HEK293 (cell line): ENCODE measurements at regions not wholly inside any gene's neighbourhood (a gene's known extent, or its start where the extent isn't known, plus 50 kb on each side); places are given as distances from the start of the nearest gene placed in this dataset.
"Not testable (repeated sequence)": the region's sequence is repeated elsewhere in the genome, so short reads cannot be mapped to it uniquely, and the experiment has no call there.

Source experiments
- CTCF ChIA-PET: fragments of 350-600 bp; formaldehyde crosslinking; extraction: SDS; loops from one replicate; lab custom pipeline; 2021; ENCODE audit warnings: antibody characterized with exemption; lab: Yijun Ruan, JAX
- POLR2A ChIA-PET: fragments of 300-600 bp; formaldehyde crosslinking; extraction: SDS; loops from one replicate; lab custom pipeline; 2020; ENCODE audit warnings: antibody characterized with exemption, inconsistent platforms; lab: Yijun Ruan, JAX
- H3K27ac ChIP-seq: fragments of 200-500 bp; sonication (Bioruptor generic); 2 replicates; pipeline ENCODE4 v1.5.1; 2014; ENCODE audit warnings: low read depth, low read length, control low read depth, inconsistent platforms; ENCODE audit errors: extremely low read depth
- H3K36me3 ChIP-seq, 2 experiments: fragments of 200-500 bp in 1 of 2; sonication (Bioruptor generic) in 1 of 2; 1 replicate in 1 of 2; 2 replicates in 1 of 2; pipeline ENCODE4 v1.5.1; 2014 to 2017; ENCODE audit warnings: inconsistent platforms in 2 of 2, low read length in 2 of 2; ENCODE audit not compliant: control insufficient read depth in 2 of 2, insufficient read depth in 1 of 2
- H3K4me1 ChIP-seq: fragments of 200-500 bp; sonication (Bioruptor generic); 2 replicates; pipeline ENCODE4 v1.5.1; 2014; ENCODE audit warnings: mild to moderate bottlenecking, low read length, inconsistent platforms; ENCODE audit not compliant: control insufficient read depth, insufficient read depth
- H3K4me3 ChIP-seq: 2 replicates; pipeline ENCODE4 v1.5.1; 2011; ENCODE audit warnings: low read depth, mild to moderate bottlenecking, control low read depth, low read length, moderate library complexity
- H3K9me3 ChIP-seq: fragments of 200-500 bp; sonication (Bioruptor generic); 2 replicates; pipeline ENCODE4 v1.5.1; 2014; ENCODE audit warnings: low read depth, low read length, inconsistent platforms; ENCODE audit not compliant: control insufficient read depth, insufficient read depth
- GLIS1 ChIP-seq: fragments of 450-650 bp; formaldehyde crosslinking; IDR thresholded peaks from 2 replicates; pipeline ENCODE4 v1.5.1; 2016; ENCODE audit warnings: missing biosample characterization, missing genetic modification characterization
- SETDB1 ChIP-seq: IDR thresholded peaks from one replicate; pipeline ENCODE4 v1.6.1; 2017; ENCODE audit warnings: mild to moderate bottlenecking, low read length, moderate library complexity, mixed read lengths; ENCODE audit not compliant: insufficient read length
- ZBTB8A ChIP-seq: fragments of 450-650 bp; formaldehyde crosslinking; IDR thresholded peaks from 2 replicates; pipeline ENCODE4 v1.5.1; 2016; ENCODE audit warnings: missing biosample characterization, missing genetic modification characterization
- ZFP41 ChIP-seq: fragments of 450-650 bp; formaldehyde crosslinking; IDR thresholded peaks from 2 replicates; pipeline ENCODE4 v1.5.1; 2016; ENCODE audit warnings: missing biosample characterization, missing genetic modification characterization, borderline replicate concordance
- ZIC2 ChIP-seq: fragments of 450-650 bp; formaldehyde crosslinking; IDR thresholded peaks from 2 replicates; pipeline ENCODE4 v1.5.1; 2016; ENCODE audit warnings: missing biosample characterization, missing genetic modification characterization
- ZNF146 ChIP-seq: fragments of 450-650 bp; formaldehyde crosslinking; IDR thresholded peaks from 2 replicates; pipeline ENCODE4 v1.5.1; 2016; ENCODE audit warnings: missing biosample characterization, missing genetic modification characterization
- ZNF549 ChIP-seq: fragments of 450-650 bp; IDR thresholded peaks from 2 replicates; pipeline ENCODE4 v1.5.1; 2018; ENCODE audit warnings: missing biosample characterization, missing genetic modification characterization, mild to moderate bottlenecking, inconsistent platforms, moderate library complexity
- ZNF585B ChIP-seq: fragments of 450-650 bp; formaldehyde crosslinking; IDR thresholded peaks from 2 replicates; pipeline ENCODE4 v1.5.1; 2016; ENCODE audit warnings: missing biosample characterization, missing genetic modification characterization
- ZNF629 ChIP-seq: fragments of 450-650 bp; formaldehyde crosslinking; IDR thresholded peaks from 2 replicates; pipeline ENCODE4 v1.5.1; 2017; ENCODE audit warnings: missing biosample characterization, missing genetic modification characterization
- ZNF654 ChIP-seq: fragments of 450-650 bp; formaldehyde crosslinking; IDR thresholded peaks from 2 replicates; pipeline ENCODE4 v1.5.1; 2016; ENCODE audit warnings: low read depth, missing biosample characterization, missing genetic modification characterization
- ZNF701 ChIP-seq: fragments of 450-650 bp; formaldehyde crosslinking; IDR thresholded peaks from 2 replicates; pipeline ENCODE4 v1.5.1; 2016; ENCODE audit warnings: missing biosample characterization, missing genetic modification characterization
- ZNF747 ChIP-seq: fragments of 450-650 bp; formaldehyde crosslinking; IDR thresholded peaks from 2 replicates; pipeline ENCODE4 v1.5.1; 2016; ENCODE audit warnings: missing biosample characterization, missing genetic modification characterization
- ZNF776 ChIP-seq: fragments of 450-650 bp; formaldehyde crosslinking; IDR thresholded peaks from 2 replicates; pipeline ENCODE4 v1.5.0; 2017; ENCODE audit warnings: missing biosample characterization, missing genetic modification characterization, borderline replicate concordance
- ZNF843 ChIP-seq: fragments of 450-650 bp; formaldehyde crosslinking; IDR thresholded peaks from 2 replicates; pipeline ENCODE4 v1.5.1; 2016; ENCODE audit warnings: missing biosample characterization, missing genetic modification characterization
- ZSCAN23 ChIP-seq: fragments of 450-650 bp; formaldehyde crosslinking; IDR thresholded peaks from 2 replicates; pipeline ENCODE4 v1.5.1; 2016; ENCODE audit warnings: missing biosample characterization, missing genetic modification characterization
- ZSCAN4 ChIP-seq: fragments of 450-650 bp; formaldehyde crosslinking; IDR thresholded peaks from 2 replicates; pipeline ENCODE4 v1.5.1; 2017; ENCODE audit warnings: missing biosample characterization, missing genetic modification characterization

GRCh38 chr5:142520885-142521284 lies 165.0 kb downstream of the FGF1 start:
- TF ChIP-seq ZIC2 (tag by site-specific recombination), result peak; percentile 81
- TF ChIP-seq GLIS1 (tag by site-specific recombination), result peak; percentile 83
- no peak for TF ChIP-seq ZSCAN23 (tag by site-specific recombination)
- no peak overlapping the region for H3K27ac ChIP-seq
- no peaks in the 10 kb centered on the region for H3K9me3 ChIP-seq
- ChIA-PET CTCF (no interaction called here), POLR2A (no interaction called here)
- no peaks in the 10 kb centered on the region for H3K36me3 ChIP-seq
- no peak overlapping the region for H3K4me3 ChIP-seq
- peaks cover 9% of the 10 kb centered on the region for H3K4me1 ChIP-seq

- TF ChIP-seq ZSCAN4 (tag by site-specific recombination) (0 out of 2 replicates have a peak, but pooled peaks have one; percentile 27), ZNF146 (tag by site-specific recombination) (peak; percentile 81)
- H3K27ac ChIP-seq, H3K4me1 ChIP-seq, H3K9me3 ChIP-seq, POLR2A ChIA-PET, H3K36me3 ChIP-seq, H3K4me3 ChIP-seq: not testable (repeated sequence)
- CTCF ChIA-PET, result interaction anchor here (0.6 kb wide), 1 partner anchor 20 kb away, joined by 4 read pairs; no protein-coding TSS in a partner anchor
Measured at GRCh38 chr5:142519913-142520312, 166.0 kb downstream of the FGF1 start.

- CTCF ChIA-PET, result interaction anchor here (1.0 kb wide), 1 partner anchor 28 kb away, joined by 3 read pairs; no protein-coding TSS in a partner anchor
Measured at GRCh38 chr5:142517840-142518239, 168.1 kb downstream of the FGF1 start.

GRCh38 chr5:142516732-142517131 lies 169.2 kb downstream of the FGF1 start:
- Histone ChIP-seq H3K4me1 (peaks cover 5% of the 10 kb centered on the region), H3K4me3 (no peak overlapping the region), H3K36me3 (no peaks in the 10 kb centered on the region), H3K27ac (no peak overlapping the region), H3K9me3 (no peaks in the 10 kb centered on the region)
- ChIA-PET POLR2A (no interaction called here), CTCF (no interaction called here)
- no peak for TF ChIP-seq ZFP41
- no peak for TF ChIP-seq ZNF843 (tag by site-specific recombination)
- TF ChIP-seq ZNF654 (tag by site-specific recombination), result no peak
- TF ChIP-seq ZNF585B (tag by site-specific recombination), result no peak
- TF ChIP-seq SETDB1, result peak; percentile 60

More at GRCh38 chr5:142517840-142518239, 168.1 kb downstream of the FGF1 start:
- Histone ChIP-seq H3K4me1 (peaks cover 9% of the 10 kb centered on the region), H3K27ac (no peak overlapping the region), H3K9me3 (no peaks in the 10 kb centered on the region), H3K4me3 (no peak overlapping the region), H3K36me3 (no peaks in the 10 kb centered on the region)
- TF ChIP-seq ZNF701 (tag by site-specific recombination), result no peak
- no peak for TF ChIP-seq ZNF747 (tag by site-specific recombination)
- POLR2A ChIA-PET, result no interaction called here

GRCh38 chr5:142515036-142515435 lies 170.9 kb downstream of the FGF1 start:
- Histone ChIP-seq H3K4me3 (no peak overlapping the region), H3K27ac (no peak overlapping the region), H3K9me3 (no peaks in the 10 kb centered on the region), H3K36me3 (no peaks in the 10 kb centered on the region), H3K4me1 (no peaks in the 10 kb centered on the region)
- ChIA-PET CTCF (no interaction called here), POLR2A (no interaction called here)
- TF ChIP-seq ZBTB8A (tag by site-specific recombination) (no peak), ZNF549 (tag by site-specific recombination) (no peak), ZNF776 (tag by site-specific recombination) (no peak), ZNF629 (tag by site-specific recombination) (no peak)
